Activated gamma-delta T cell treated with anti-CD3 and anti-CD28 coated beads, Interleukin-2, amount 50 U/mL, for 16 hours (primary cell): ENCODE measurements at regions not wholly inside any gene's neighbourhood (a gene's known extent, or its start where the extent isn't known, plus 50 kb on each side); places are given as distances from the start of the nearest gene placed in this dataset.

Experiments used
- DNase-seq: peaks from one replicate; pipeline ENCODE4 v3.0.0-alpha.2; 2020; ENCODE audit warnings: low read depth

DNA sequence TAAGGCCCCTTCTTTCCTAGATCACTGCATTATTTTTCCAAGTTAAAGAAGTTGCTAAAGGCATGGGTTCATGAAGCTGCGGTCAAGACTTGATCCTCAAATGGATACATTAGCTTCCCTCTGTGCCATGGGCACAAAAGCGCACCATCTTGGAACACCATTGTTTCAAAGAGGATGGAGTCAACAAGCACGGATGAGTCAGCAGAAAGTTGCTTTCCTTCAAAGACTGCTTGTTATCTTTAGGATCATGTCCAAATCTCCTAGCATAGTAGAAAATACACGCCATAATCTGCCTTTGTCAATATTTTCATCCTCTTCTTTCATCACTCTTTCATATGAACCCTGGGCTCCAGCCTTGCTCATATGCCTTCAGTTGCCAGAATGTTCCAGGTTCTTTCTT, 226.8 kb upstream of the GATB start:
- no peak for DNase-seq

DNA sequence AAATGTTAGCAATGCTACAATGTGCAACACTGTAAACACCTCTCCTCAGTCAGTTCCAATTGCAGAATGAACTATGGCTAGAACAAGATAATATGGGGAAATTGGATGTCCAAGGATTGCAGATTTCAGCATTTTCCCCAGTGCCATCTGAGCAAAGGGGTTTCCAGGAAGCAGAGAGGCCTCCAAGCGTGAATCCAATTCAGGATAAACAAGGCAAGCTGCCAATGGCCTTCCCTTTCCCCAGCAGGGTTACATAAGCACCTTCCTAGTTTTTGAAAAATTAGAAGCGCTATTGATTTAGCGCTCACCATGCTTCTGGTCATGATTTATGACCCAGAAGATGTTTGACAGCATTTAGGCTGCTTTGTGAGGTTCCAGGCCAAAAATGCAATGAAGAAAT, 223.0 kb upstream of the GATB start:
- no peak for DNase-seq

DNA sequence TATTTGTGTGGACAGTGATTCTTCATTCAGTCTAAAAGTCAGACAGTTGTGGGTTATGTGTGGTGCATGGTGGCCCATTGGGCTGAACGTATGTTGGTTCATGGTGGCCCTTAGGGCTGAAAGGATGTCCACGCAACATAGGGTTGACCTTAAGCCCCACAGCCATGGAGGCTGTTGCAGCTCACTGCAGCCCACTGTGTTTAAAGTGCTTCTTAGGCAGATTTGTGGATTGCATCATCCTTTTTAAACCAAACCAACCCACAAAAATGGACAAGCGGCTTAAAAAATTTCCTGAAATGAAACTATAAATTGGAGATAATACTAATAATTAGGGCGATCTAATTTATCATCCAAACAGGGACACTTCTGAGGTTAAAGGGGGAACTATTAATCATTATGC, 219.0 kb upstream of the GATB start:
- no peak for DNase-seq

DNA sequence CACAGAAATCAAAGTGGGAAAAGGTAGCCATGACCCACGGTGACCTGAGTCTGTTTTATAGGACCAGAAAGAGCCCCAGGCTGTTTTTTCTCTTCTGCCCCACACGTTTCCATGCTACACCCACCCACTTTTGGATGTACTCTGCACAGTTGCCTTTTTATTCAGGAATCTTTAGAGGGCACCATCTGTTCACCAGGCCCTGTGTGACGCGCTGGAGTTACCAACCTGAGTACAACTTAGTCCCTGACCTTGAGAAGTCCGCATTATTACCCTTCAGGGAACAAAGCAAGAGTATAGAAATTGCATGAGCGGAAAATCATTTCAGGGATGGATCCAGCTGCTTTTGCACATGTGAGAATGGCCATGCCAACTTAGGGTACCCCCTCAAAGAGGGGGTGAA, 207.8 kb upstream of the GATB start:
- no peak for DNase-seq

DNA sequence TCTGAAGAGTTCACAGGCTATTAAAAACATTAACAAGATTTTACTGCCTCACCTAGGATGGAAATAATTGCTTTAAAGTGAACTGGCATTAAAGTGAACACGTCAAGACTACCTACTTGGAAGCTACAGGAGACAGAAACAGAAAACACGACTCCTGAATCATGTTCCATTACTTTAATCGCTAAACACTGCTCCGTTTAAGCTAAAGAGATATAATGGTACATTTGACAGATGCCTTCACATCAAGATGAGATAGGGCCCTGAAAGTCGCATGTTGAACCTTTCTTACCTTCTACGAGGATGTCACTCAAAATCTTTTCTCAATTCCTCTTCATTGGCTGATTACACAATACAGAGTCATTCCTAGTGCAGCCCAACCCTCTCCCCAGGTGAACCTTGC, 206.3 kb upstream of the GATB start:
- no peak for DNase-seq

DNA sequence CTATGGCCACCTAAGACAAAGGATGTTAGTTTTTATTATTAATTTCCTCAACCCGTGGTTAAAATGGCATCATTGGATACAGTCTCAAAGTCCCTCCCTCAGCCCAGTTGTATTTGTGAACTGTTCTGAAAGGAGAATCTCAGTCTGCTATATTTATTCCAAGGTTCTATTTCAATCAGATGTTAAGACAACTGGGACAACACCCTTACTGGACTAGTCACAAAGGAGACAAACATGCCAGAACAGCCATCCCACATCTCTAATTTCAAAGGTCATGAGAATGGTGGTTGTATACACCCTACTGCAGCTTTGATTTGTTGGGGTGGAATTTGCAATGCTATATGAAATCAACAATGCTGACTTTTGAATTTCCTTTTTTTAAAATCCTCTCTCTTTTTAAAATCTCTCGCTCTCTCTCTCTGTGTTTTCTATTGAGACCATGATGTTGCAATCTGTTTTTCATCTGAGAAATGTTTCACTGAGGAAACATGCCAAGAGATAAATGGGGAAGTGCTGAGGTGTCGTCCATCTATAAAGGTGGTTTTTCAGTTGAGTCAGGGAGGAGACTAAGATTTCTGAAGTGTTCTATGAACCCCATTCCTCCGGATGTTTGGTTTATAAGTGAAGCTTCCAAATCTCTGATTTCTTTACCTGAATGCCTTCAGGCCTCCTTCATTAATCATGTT, 201.5 kb upstream of the GATB start:
- DNase-seq: no peak

GRCh38 chr4:151961456-151961855, 200.6 kb upstream of the GATB start:
- no peak for DNase-seq

DNA sequence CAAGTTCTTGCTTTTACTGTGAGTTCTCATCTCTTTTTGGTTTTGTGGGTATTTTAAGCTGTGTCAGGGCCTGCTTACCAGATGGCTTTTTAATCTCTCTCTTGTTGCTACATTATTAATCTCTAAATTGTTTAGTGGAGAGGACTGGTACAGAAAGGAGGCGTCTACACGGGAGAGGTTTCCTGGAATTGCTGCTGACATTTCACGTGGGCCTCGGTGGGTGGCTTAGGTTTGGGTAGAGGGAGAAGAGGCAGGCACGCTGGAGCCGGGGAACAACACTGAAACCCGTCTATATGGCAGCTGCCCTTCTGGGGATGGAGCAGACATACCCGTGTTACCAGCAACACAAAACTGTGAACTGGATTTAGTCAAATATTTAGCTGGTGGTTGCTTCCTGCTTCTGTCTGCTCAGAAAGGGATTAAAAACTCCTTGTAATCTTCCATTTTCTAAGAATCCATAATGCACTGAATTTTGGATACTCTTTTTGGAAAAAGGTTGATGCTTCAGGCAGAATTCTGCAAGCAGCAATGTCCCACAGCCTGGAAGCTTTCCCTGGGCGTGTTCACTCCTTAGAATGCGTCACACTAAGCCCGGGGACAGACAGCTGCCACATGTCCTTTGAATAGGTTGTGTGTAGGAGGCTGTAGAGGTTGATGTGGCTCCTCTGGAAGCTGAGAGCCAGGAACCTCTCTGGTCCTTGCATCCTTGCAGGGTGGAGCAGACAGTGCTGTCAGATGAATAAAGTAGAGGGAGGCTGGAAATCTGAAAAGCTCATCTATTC, 199.8 kb upstream of the GATB start:
- DNase-seq: no peak

GRCh38 chr4:151957153-151957552, 196.3 kb upstream of the GATB start:
- DNase-seq: no peak

DNA sequence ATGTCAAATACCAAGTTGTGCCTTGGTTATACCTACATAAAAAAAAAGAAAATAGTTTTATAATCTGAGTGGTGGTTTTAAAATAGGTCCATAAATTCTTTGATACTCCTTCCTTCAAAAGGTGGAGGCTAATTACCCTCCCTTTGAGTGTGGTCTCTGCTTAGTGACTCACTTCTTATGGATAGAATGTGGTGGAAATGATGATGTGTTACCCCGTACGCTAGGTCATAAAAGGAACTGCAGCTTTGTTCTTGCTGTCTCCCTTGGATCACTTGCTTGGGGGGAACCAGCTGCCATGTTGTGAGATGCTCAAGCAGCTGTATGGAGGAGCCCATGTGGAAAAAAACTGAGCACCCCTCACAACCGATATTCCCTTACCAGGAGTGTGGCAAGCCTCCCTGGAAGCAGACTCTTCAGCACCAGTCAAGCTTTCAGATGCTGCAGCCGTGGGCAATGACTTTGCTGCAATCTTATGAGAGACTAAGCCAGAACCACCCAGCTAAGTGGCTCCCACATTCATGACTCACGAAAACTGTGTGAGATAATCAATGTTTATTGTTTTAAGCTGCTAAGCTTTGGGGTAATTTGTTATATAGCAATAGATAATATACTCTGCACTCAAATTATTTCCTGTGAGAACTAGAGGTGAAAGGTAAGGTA, 195.0 kb upstream of the GATB start:
- no peak for DNase-seq

DNA sequence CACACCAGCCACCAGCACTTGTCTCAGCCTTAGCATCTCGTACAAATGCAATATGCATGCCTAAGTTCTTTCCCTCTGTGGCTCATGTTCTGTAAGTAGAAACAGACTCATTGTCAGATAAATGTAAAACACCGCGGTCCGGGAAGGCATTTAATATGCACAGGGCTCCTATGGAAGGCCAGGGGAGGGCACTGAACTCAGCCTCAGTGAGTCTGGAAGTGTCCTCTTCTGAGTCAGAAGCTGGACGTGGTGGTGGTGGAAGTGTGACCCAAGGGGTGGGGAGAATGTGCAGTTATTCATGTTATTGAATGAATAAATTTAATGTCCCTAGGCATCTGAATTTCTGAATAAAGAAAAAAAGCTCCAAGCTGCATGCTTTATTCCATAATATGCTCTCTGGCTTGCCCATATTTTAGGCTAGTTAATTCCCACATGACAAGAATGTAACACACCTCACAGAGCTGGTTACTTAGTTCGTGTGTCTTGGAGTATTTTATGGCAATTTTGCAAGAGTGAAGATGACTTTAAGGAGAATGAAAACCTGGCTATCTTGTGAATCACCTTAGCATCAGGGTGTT, 193.1 kb upstream of the GATB start:
- DNase-seq: no peak

DNA sequence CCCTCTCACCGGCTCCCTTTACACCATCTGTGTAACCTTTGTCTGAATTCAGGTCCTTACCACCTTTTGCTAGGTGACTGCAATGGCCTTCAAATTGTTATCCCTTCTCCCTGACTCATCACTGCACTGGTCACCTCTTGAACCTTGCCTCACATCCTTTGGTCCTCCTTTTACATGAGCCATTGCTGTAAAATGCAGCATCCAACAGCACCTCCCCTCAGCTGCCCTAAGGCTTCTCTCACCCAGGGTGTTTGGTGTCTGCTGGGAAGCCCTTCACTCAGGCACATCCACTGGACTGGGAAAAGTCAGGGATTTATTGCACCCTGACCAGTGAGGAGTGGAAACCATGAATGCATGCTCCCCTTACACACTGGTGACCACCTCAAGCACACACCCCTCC, 192.5 kb upstream of the GATB start:
- no peak for DNase-seq

DNA sequence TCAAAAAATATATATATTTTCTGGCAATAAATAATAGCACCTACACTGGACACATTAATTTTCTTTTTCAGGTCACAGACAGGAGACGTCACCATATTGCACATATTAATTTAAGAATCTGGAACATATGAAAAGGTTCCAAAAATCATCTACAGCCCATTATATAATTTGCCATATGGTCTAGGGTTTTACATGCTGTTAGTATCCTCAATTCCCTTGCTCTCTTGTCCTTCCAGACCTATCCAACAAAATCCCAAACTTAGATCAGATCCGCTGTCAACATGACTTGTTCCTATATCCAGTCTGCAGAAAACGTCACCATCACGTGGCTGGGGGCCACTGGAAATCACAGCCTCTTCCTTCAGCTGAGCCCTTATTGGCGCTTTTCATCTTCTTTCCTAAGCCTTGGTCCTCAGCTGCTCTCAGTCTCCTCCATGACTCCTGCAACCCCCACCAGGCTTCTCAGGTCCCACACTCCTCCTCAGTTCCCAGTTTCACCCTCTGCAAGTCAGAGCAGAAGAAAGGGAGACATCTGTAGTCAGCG, 192.0 kb upstream of the GATB start:
- no peak for DNase-seq

DNA sequence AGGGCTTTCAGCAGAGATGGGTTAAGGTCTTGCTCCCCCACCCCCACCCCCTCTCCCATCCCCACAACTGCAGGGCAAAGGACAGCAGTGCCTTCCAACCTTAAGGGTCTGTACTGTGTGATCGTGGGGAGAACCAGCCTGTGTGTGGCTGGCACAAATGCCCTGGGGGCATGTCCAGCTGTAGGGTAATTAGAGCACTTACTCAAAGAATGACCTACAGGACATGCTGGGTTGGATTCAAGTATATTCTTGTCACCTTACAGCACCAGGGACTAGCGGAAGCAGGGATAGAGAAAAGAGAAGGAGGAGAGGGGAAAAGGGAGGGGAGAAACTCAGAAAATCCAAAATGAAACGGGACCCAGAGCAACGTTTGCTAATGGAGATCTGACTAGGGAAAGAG, 191.3 kb upstream of the GATB start:
- DNase-seq: no peak

- no peak for DNase-seq
Measured at GRCh38 chr4:151951671-151952050, 190.9 kb upstream of the GATB start.

DNA sequence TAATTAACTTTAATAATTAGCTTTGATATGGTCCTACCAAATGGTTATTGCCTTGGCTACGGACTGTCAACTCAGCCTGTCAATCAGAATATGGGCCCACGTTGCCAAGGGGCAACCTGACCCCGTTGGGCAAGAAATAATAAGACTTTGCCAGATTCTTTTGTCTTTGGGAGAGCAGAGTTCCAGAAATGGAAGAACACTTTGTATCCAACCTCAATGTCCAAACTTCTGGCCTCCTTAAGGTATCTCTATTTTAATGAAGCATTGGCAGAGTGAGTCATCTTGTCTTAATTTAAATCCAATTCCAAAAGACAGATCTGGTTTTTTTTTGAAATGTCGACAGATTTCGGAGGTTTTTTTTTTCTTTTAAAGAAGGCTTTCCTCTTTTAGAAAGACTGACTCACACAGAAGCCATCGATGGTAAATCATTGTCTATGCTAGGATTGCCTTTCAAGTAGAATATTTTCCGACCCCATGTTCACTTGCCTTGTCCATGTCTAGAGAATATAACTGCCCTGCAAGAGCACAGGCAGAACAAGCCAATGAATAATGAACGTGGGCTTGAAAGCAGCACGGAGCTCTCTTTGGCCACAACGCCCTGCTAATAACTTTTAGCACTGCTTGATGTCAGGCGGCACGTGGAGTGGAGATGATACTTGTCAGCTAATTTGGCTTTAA, 190.3 kb upstream of the GATB start:
- no peak for DNase-seq

GRCh38 chr4:151948351-151949016, 187.7 kb upstream of the GATB start:
- no peak for DNase-seq

DNA sequence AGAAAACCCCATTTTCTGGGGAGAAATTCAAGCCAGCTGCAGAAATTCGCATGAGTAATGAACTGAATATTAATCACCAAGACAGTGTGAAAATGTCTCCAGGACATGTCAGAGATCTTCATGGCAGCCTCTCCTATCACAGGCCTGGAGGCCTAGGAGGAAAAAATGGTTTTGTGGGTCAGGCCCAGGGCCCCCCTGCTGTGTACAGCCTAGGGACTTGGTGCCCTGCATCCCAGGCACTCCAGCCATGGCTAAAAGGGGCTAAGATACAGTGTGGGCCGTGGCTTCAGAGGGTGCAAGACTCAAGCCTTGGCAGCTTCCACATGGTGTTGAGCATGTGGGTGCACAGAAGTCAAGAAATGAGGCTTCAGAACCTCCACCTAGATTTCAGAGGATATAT, 185.9 kb upstream of the GATB start:
- DNase-seq: no peak

- no peak for DNase-seq
Measured at GRCh38 chr4:151942971-151943370, 182.2 kb upstream of the GATB start.

- DNase-seq: no peak
Measured at GRCh38 chr4:151940926-151941617, 180.3 kb upstream of the GATB start.

GRCh38 chr4:151940291-151940690, 179.5 kb upstream of the GATB start:
- no peak for DNase-seq
